GM23338 (cell line): ENCODE measurements at regions not wholly inside any gene's neighbourhood (a gene's known extent, or its start where the extent isn't known, plus 50 kb on each side); places are given as distances from the start of the nearest gene placed in this dataset.

Experiments used
- CREB1 ChIP-seq: fragments of 250-450 bp; sonication (Bioruptor Pico); IDR thresholded peaks from 2 replicates; pipeline ENCODE4 v1.5.0; 2020; ENCODE audit warnings: low read depth, mild to moderate bottlenecking, moderate library complexity
- EZH2phosphoT487 ChIP-seq: fragments of 200-600 bp; sonication (generic); IDR thresholded peaks from one replicate; pipeline ENCODE4 v1.8.1; 2018; ENCODE audit warnings: antibody characterized with exemption; ENCODE audit not compliant: unreplicated experiment
- POLR2AphosphoS5 ChIP-seq: IDR thresholded peaks from 2 replicates; pipeline ENCODE4 v1.6.1; 2016; ENCODE audit warnings: antibody characterized with exemption, low read depth
- ZNF331 ChIP-seq: fragments of 250-450 bp; sonication (Bioruptor Pico); IDR thresholded peaks from 2 replicates; pipeline ENCODE4 v1.5.0; 2020; ENCODE audit warnings: low read depth, mild to moderate bottlenecking, moderate library complexity
- TF ChIP-seq, protein P1 (sequence below), 2 experiments: fragments of 200-600 bp in 1 of 2; sonication (generic) in 1 of 2; conservative IDR thresholded peaks; 2 replicates each; pipeline versions ENCODE4 v1.5.1 to v1.6.1; 2016 to 2017; ENCODE audit warnings: antibody characterized with exemption in 2 of 2, low read depth in 2 of 2, mild to moderate bottlenecking in 2 of 2, moderate library complexity in 1 of 2

DNA sequence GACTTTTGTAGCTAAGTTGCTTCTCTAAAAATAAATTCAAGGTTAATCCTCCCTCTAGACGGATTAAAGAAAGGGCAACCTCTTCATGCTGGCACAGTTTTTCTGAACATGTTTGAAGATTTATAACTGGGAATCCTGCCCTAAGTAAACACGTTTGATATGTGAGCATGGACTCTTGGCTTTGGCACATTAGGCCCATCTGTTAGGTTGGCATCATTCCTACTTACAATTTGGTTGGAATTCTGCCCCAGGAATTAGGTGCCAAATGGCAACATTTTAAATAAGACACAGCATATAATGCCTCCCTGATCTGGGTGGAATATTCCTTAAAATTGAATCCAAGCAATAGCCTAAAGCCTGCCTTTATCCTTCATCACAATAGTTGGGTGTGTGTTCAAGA is 372.3 kb upstream of the CDH18 start:
- TF ChIP-seq, protein P1, sequence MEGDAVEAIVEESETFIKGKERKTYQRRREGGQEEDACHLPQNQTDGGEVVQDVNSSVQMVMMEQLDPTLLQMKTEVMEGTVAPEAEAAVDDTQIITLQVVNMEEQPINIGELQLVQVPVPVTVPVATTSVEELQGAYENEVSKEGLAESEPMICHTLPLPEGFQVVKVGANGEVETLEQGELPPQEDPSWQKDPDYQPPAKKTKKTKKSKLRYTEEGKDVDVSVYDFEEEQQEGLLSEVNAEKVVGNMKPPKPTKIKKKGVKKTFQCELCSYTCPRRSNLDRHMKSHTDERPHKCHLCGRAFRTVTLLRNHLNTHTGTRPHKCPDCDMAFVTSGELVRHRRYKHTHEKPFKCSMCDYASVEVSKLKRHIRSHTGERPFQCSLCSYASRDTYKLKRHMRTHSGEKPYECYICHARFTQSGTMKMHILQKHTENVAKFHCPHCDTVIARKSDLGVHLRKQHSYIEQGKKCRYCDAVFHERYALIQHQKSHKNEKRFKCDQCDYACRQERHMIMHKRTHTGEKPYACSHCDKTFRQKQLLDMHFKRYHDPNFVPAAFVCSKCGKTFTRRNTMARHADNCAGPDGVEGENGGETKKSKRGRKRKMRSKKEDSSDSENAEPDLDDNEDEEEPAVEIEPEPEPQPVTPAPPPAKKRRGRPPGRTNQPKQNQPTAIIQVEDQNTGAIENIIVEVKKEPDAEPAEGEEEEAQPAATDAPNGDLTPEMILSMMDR (conservative IDR thresholded peaks at IDR 0.05; ENCODE audit: low read depth in 2 of 2): no peak
- no peak for TF ChIP-seq EZH2phosphoT487
- no peak for TF ChIP-seq POLR2AphosphoS5
- TF ChIP-seq ZNF331 (CRISPR knock-in tag): no peak
- TF ChIP-seq CREB1: no peak
